ENCODE measurements at regions not wholly inside any gene's neighbourhood (a gene's known extent, or its start where the extent isn't known, plus 50 kb on each side); places are given as distances from the start of the nearest gene placed in this dataset.

DNA sequence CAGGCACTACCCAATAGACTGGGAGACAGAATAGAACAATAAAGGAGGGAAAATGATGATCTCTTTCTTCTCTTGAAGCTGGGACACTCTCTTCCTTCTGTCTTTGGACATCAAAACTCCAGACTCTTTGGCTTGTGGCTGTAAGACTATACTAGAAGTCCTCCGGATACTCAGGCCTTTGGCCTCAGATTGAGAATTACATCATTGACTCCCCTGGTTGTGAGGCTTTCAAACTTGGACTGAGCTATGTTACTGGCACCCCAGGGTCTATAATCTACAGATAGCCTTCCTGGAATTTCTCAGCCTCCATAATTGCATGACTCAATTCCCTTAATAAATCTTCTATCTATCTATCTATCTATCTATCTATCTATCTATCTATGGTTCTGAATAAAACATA is 294.2 kb upstream of the CT83 start:
- H3K9me3 Mint-ChIP-seq, result no peaks in the 10 kb centered on the region
- no peak overlapping the region for H3K4me3 Mint-ChIP-seq
- no peak overlapping the region for H2AFZ ChIP-seq
- no peaks in the 10 kb centered on the region for H3K9me2 ChIP-seq (ENCODE audit: insufficient read depth)
- ATAC-seq (no peak), DNase-seq (ENCODE audit: low spot score) (no peak)
- H3K36me3 ChIP-seq (ENCODE audit: insufficient read depth), result no peaks in the 10 kb centered on the region
- TF ChIP-seq, protein P1, sequence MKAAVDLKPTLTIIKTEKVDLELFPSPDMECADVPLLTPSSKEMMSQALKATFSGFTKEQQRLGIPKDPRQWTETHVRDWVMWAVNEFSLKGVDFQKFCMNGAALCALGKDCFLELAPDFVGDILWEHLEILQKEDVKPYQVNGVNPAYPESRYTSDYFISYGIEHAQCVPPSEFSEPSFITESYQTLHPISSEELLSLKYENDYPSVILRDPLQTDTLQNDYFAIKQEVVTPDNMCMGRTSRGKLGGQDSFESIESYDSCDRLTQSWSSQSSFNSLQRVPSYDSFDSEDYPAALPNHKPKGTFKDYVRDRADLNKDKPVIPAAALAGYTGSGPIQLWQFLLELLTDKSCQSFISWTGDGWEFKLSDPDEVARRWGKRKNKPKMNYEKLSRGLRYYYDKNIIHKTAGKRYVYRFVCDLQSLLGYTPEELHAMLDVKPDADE (IDR thresholded peaks at IDR 0.05), result no peak
- TF ChIP-seq NANOG (IDR thresholded peaks at IDR 0.05; ENCODE audit: borderline replicate concordance) (no peak), STAT1 (IDR thresholded peaks at IDR 0.05; ENCODE audit: unreplicated experiment) (no peak), POLR2AphosphoS5 (IDR thresholded peaks at IDR 0.05; ENCODE audit: low read depth) (no peak), ZNF114 (CRISPR knock-in tag; IDR thresholded peaks at IDR 0.05) (no peak), JUNB (IDR thresholded peaks at IDR 0.05; ENCODE audit: unreplicated experiment) (no peak), EZH2phosphoT487 (IDR thresholded peaks at IDR 0.05; ENCODE audit: unreplicated experiment) (no peak), CREB1 (CRISPR knock-in tag; IDR thresholded peaks at IDR 0.05; ENCODE audit: low read depth) (no peak), ZNF331 (CRISPR knock-in tag; IDR thresholded peaks at IDR 0.05; ENCODE audit: low read depth) (no peak), EZH2 (IDR thresholded peaks at IDR 0.05; ENCODE audit: low read depth, unreplicated experiment) (no peak)
- TF ChIP-seq, protein P2, sequence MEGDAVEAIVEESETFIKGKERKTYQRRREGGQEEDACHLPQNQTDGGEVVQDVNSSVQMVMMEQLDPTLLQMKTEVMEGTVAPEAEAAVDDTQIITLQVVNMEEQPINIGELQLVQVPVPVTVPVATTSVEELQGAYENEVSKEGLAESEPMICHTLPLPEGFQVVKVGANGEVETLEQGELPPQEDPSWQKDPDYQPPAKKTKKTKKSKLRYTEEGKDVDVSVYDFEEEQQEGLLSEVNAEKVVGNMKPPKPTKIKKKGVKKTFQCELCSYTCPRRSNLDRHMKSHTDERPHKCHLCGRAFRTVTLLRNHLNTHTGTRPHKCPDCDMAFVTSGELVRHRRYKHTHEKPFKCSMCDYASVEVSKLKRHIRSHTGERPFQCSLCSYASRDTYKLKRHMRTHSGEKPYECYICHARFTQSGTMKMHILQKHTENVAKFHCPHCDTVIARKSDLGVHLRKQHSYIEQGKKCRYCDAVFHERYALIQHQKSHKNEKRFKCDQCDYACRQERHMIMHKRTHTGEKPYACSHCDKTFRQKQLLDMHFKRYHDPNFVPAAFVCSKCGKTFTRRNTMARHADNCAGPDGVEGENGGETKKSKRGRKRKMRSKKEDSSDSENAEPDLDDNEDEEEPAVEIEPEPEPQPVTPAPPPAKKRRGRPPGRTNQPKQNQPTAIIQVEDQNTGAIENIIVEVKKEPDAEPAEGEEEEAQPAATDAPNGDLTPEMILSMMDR (conservative IDR thresholded peaks at IDR 0.05; ENCODE audit: low read depth in 2 of 2), result no peak
- TF ChIP-seq, protein P3, sequence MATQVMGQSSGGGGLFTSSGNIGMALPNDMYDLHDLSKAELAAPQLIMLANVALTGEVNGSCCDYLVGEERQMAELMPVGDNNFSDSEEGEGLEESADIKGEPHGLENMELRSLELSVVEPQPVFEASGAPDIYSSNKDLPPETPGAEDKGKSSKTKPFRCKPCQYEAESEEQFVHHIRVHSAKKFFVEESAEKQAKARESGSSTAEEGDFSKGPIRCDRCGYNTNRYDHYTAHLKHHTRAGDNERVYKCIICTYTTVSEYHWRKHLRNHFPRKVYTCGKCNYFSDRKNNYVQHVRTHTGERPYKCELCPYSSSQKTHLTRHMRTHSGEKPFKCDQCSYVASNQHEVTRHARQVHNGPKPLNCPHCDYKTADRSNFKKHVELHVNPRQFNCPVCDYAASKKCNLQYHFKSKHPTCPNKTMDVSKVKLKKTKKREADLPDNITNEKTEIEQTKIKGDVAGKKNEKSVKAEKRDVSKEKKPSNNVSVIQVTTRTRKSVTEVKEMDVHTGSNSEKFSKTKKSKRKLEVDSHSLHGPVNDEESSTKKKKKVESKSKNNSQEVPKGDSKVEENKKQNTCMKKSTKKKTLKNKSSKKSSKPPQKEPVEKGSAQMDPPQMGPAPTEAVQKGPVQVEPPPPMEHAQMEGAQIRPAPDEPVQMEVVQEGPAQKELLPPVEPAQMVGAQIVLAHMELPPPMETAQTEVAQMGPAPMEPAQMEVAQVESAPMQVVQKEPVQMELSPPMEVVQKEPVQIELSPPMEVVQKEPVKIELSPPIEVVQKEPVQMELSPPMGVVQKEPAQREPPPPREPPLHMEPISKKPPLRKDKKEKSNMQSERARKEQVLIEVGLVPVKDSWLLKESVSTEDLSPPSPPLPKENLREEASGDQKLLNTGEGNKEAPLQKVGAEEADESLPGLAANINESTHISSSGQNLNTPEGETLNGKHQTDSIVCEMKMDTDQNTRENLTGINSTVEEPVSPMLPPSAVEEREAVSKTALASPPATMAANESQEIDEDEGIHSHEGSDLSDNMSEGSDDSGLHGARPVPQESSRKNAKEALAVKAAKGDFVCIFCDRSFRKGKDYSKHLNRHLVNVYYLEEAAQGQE (IDR thresholded peaks at IDR 0.05; ENCODE audit: unreplicated experiment), result no peak
- TF ChIP-seq, protein P4, sequence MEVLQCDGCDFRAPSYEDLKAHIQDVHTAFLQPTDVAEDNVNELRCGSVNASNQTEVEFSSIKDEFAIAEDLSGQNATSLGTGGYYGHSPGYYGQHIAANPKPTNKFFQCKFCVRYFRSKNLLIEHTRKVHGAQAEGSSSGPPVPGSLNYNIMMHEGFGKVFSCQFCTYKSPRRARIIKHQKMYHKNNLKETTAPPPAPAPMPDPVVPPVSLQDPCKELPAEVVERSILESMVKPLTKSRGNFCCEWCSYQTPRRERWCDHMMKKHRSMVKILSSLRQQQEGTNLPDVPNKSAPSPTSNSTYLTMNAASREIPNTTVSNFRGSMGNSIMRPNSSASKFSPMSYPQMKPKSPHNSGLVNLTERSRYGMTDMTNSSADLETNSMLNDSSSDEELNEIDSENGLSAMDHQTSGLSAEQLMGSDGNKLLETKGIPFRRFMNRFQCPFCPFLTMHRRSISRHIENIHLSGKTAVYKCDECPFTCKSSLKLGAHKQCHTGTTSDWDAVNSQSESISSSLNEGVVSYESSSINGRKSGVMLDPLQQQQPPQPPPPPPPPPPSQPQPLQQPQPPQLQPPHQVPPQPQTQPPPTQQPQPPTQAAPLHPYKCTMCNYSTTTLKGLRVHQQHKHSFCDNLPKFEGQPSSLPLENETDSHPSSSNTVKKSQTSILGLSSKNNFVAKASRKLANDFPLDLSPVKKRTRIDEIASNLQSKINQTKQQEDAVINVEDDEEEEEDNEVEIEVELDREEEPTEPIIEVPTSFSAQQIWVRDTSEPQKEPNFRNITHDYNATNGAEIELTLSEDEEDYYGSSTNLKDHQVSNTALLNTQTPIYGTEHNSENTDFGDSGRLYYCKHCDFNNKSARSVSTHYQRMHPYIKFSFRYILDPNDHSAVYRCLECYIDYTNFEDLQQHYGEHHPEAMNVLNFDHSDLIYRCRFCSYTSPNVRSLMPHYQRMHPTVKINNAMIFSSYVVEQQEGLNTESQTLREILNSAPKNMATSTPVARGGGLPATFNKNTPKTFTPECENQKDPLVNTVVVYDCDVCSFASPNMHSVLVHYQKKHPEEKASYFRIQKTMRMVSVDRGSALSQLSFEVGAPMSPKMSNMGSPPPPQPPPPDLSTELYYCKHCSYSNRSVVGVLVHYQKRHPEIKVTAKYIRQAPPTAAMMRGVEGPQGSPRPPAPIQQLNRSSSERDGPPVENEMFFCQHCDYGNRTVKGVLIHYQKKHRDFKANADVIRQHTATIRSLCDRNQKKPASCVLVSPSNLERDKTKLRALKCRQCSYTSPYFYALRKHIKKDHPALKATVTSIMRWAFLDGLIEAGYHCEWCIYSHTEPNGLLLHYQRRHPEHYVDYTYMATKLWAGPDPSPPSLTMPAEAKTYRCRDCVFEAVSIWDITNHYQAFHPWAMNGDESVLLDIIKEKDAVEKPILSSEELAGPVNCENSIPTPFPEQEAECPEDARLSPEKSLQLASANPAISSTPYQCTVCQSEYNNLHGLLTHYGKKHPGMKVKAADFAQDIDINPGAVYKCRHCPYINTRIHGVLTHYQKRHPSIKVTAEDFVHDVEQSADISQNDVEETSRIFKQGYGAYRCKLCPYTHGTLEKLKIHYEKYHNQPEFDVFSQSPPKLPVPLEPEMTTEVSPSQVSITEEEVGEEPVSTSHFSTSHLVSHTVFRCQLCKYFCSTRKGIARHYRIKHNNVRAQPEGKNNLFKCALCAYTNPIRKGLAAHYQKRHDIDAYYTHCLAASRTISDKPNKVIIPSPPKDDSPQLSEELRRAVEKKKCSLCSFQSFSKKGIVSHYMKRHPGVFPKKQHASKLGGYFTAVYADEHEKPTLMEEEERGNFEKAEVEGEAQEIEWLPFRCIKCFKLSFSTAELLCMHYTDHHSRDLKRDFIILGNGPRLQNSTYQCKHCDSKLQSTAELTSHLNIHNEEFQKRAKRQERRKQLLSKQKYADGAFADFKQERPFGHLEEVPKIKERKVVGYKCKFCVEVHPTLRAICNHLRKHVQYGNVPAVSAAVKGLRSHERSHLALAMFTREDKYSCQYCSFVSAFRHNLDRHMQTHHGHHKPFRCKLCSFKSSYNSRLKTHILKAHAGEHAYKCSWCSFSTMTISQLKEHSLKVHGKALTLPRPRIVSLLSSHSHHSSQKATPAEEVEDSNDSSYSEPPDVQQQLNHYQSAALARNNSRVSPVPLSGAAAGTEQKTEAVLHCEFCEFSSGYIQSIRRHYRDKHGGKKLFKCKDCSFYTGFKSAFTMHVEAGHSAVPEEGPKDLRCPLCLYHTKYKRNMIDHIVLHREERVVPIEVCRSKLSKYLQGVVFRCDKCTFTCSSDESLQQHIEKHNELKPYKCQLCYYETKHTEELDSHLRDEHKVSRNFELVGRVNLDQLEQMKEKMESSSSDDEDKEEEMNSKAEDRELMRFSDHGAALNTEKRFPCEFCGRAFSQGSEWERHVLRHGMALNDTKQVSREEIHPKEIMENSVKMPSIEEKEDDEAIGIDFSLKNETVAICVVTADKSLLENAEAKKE (CRISPR knock-in tag; IDR thresholded peaks at IDR 0.05), result no peak
- H3K4me2 ChIP-seq, result no peak overlapping the region
- H3K27me3 Mint-ChIP-seq (ENCODE audit: insufficient read depth, low read depth, poor library complexity), result no peaks in the 10 kb centered on the region
- no peak overlapping the region for H3K27ac ChIP-seq (ENCODE audit: low read depth)
- H4K20me1 ChIP-seq (replicated peaks; ENCODE audit: insufficient read depth), result no peaks in the 10 kb centered on the region
- H3K27me3 ChIP-seq (ENCODE audit: insufficient read depth), result no peaks in the 10 kb centered on the region
- H3K27ac Mint-ChIP-seq, result no peak overlapping the region
- H3K79me2 ChIP-seq (replicated peaks; ENCODE audit: insufficient read depth), result no peaks in the 10 kb centered on the region
- no peak overlapping the region for H3K4me3 ChIP-seq
- H3K4me1 ChIP-seq (ENCODE audit: insufficient read depth), result no peaks in the 10 kb centered on the region
- no peaks in the 10 kb centered on the region for H3K36me3 Mint-ChIP-seq (ENCODE audit: low read depth)
- H3F3A ChIP-seq (replicated peaks; ENCODE audit: low read depth), result no peaks in the 10 kb centered on the region
- H3K4me1 Mint-ChIP-seq, result no peaks in the 10 kb centered on the region; the same call in 2 of the 3 replicates
